H1 (cell line): ENCODE measurements at regions not wholly inside any gene's neighbourhood (a gene's known extent, or its start where the extent isn't known, plus 50 kb on each side); places are given as distances from the start of the nearest gene placed in this dataset.

Experiments
- BACH1 ChIP-seq: IDR thresholded peaks from 2 replicates; pipeline ENCODE4 v1.6.1; 2012; ENCODE audit warnings: low read length, improper control_type of control experiment
- KDM5A ChIP-seq: fragments of 200-600 bp; IDR thresholded peaks from 2 replicates; pipeline ENCODE4 v1.7.1; 2012; ENCODE audit warnings: mild to moderate bottlenecking, low read length, inconsistent platforms, mixed read lengths
- PHF8 ChIP-seq: fragments of 200-600 bp; sonication (generic); conservative IDR thresholded peaks from 2 replicates; pipeline ENCODE4 v1.7.1; 2012; ENCODE audit warnings: low read depth, mild to moderate bottlenecking, inconsistent platforms, low read length, moderate library complexity
- SAP30 ChIP-seq: fragments of 300-600 bp; sonication (generic); IDR thresholded peaks from 2 replicates; pipeline ENCODE4 v1.7.1; 2012; ENCODE audit warnings: low read length, moderate library complexity, mild to moderate bottlenecking, inconsistent platforms; ENCODE audit not compliant: insufficient read depth, insufficient replicate concordance
- SIN3A ChIP-seq, 2 experiments: IDR thresholded peaks in 1 of 2; conservative IDR thresholded peaks in 1 of 2; 2 replicates each; pipeline ENCODE4 v1.6.1; 2011 to 2012; ENCODE audit warnings: low read length in 2 of 2, improper control_type of control experiment in 1 of 2, low read depth in 1 of 2, mild to moderate bottlenecking in 1 of 2
- TAF1 ChIP-seq: IDR thresholded peaks from 2 replicates; pipeline ENCODE4 v1.6.1; 2011; ENCODE audit warnings: mild to moderate bottlenecking, low read depth, low read length
- TAF7 ChIP-seq: optimal IDR thresholded peaks from 2 replicates; pipeline ENCODE3; 2011; ENCODE audit warnings: low read depth, mild to moderate bottlenecking, inconsistent platforms, low read length, moderate library complexity, borderline replicate concordance

- TF ChIP-seq TAF7: no peak
- no peak for TF ChIP-seq TAF1
- TF ChIP-seq BACH1: no peak
- TF ChIP-seq KDM5A: no peak
- TF ChIP-seq PHF8: no peak
- no peak for TF ChIP-seq SIN3A (conservative IDR thresholded peaks at IDR 0.05 in 1 of 2, IDR thresholded peaks at IDR 0.05 in 1 of 2; ENCODE audit: low read depth in 1 of 2, low read length in 2 of 2)
- TF ChIP-seq SAP30: no peak
These were observed 167.3 kb downstream of the CARTPT start (continued) for GRCh38 chr5:71886406-71886805.
